AG08396 (cell line): ENCODE measurements at regions not wholly inside any gene's neighbourhood (a gene's known extent, or its start where the extent isn't known, plus 50 kb on each side); places are given as distances from the start of the nearest gene placed in this dataset.
A peak's percentile ranks its signal among the peaks of the same experiment; 100 is the strongest.
"Not testable (repeated sequence)": the region's sequence is repeated elsewhere in the genome, so short reads cannot be mapped to it uniquely, and the experiment has no call there.

Experiments used
- DNase-seq: peaks from one replicate; pipeline ENCODE4 v3.0.0; 2012; ENCODE audit warnings: low spot score, mixed read lengths

DNA sequence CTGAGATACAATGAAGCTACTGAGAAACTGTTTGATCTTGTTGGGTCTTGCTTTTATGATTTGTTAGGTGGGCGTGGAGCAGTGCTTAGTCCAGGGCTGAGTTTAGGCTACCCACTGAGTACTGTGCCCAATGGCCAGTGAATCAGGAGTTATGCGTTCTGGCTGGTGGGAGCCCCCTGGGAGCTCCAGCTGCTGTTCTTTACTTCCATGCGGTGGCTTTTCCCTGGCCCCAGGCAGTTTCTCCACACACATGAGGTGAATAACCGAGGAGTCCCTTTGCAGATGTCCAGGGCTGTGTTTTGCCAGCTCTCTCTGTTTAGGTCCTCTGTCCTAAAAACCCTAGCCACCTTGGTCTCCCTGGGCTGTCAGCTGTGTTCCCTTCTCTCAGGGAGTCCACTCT, 106.5 kb downstream of the KLF13 start:
- no peak for DNase-seq

DNA sequence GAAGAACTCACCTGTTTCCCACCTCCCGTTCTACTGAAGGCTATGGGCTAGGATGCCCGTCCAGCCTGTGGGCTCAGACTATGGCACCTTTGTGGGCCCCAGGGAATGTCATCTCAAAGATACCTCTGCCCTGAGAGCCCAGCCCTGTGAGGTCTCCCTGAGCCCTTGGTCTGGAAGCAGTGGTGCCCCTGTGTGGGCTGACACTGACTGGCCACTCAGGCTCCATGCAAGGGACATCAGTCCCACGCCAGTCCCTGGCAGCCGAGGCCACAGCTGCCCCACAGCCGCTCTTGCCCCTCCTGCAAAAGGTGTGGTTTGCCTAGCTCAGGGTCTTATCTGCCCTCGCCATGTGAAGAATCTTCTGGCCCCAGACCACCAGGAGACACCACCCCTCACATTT, 106.9 kb downstream of the KLF13 start:
- no peak for DNase-seq

DNA sequence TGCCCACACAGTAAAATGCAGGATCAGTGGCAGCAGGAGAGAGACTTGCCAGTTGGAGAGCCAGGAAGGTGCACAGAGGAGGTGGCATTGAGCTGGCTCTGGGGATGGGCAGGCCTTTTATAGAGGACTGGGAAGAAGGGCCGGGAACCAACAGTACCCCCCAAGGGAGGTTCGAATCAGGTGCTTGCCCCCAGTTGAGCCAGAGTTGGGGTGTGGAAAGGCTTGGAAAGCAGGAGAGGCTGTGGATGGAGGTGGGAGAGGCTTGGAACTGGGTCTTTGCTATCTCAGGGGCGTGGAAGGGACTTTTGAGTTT, 107.6 kb downstream of the KLF13 start:
- DNase-seq: no peak

DNA sequence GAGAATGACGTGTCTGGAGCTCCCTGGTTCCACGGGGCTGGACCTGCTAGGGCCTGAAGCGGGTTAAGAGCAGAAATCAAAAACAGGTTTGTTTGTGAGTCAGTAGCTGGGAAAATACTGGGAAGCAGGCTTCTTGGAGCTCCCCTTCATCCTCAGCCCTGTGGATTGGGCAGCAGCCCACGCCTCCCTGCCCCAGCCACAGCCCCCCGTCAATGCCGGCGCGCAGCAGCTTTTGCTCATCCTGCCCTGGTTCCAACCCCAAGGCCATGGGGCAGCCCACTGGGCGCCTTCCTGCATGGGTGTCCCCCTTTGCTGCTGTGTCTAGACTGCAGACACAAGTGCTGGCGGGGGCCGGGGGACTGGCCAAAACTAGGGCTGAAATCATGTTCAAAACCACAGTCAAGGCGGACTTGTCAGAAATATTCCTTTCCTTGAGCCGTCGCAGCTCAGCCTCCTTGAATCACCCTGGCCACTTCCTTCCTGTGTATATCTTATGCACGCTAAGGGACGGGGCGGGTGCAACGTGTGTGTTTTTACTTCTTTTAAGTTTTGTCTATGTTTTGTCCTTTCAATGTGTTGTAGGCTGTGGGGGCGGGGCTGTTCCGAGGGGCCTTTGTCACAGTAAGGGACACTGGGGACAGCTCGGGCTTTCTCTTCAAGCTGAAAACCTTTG, 108.1 kb downstream of the KLF13 start:
- peak; percentile 79 for DNase-seq

DNA sequence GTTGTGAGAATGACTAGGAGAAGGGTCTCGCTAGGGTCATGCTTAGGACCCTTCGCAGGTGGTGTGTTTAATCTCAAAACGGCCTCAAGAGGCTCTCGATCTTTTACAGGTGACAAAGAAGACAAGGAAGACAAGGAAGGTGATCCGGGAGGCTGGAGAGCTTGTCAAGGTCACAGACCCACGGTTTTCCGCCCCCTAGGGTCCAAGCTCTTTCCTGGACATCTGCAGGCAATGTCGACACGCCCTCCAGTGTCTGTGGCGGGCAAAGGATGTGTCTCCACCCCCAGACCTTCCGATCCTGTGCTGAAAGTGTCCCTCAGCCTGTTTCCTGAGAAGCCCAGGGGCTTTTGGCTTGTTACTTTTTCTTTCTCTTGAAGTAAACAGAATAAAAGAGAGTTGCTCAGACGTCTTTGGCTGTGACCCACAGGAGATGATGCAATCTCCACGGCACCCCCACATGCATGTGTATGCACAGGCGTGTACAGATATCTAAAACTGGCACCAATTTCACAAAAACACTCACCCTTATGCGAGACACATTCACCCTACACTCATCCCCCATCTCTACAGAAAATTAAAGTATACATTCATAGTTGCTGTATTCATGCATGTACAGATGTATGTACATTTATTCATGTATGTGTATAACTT, 108.8 kb downstream of the KLF13 start:
- peak; percentile 76 for DNase-seq

DNA sequence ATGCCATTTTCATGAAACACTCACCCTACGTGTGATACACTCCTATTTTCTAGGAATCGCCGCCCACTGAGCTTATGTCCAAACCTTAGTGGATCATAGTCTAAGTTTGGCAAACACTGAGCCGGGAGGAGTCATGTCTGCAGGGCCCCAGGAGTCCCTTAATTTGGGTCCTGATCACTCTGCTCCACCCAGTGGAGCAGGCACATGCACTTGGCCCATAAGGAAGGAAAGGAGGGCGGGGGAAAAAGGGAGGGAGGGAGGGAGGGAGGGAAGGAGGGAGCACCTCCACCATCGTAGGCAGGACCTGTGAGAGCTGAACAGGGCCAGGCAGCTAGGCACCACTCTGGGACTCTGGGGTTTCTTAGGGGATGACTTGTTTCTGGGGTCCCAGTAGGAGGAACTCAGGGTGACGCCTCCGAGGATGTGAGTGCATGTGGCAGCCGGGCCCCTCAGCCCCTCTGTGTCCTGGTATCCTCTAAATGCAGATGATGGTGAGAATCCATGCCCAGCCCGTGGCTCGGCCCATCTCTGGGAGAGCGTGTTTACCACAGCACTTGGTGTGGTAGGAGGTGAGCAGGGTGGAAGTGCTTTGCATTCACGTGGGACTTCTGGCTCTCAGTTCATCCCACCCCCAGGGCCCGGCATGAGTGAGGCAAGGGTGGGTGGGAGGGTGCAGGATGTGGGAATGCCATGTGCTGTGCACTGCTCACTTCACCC, 109.4 kb downstream of the KLF13 start:
- DNase-seq: no peak

DNA sequence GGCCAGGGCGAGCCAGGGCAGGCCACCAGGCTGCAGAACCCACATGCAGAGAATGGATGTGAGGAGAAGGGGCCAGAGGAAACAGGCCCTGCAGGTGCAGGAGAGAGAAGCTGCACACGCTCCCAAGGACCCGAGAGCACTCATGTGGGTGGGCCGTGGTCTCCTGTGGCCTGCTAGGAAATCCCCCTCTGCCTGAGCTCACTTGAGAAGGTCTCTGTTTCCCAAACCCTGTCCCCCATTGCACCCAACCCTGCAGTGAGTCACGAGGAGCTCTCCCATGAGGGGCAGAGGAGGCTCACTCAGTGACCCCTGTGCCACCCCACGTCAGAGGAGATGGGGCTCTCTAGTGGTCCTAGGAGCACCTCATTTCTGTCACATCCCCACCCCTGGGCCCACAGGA, 111.1 kb downstream of the KLF13 start:
- no peak for DNase-seq

DNA sequence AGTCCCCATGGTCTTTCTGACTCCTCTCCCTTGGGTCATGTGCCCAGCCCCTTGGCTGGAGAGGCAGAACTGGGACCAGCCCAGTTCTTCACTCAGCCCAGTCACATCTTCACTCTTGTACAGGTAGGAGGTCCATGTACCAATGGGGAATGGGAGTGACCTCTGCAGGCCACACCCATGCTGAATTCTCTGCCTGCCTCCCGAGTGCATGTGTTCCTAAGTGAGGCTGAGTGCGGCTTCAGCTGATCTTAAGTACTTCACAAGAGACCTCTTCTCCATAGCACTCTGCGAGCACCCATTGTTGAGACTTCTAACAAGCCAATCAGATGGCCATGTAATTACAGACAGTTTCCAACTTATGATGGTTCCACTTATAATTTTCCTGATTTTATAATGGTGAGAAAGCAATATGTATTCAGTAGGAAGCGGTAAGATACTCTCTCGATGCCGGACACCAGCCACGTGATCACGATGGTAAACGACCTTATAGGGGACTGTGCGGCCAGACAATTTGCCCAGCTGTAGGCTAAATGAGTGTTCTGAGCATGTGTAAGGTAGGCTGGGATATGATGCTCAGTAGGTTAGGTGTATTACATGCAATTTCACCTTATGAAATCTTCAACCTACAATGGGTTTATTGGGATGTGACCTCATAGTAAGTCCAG, 112.1 kb downstream of the KLF13 start:
- no peak for DNase-seq

DNA sequence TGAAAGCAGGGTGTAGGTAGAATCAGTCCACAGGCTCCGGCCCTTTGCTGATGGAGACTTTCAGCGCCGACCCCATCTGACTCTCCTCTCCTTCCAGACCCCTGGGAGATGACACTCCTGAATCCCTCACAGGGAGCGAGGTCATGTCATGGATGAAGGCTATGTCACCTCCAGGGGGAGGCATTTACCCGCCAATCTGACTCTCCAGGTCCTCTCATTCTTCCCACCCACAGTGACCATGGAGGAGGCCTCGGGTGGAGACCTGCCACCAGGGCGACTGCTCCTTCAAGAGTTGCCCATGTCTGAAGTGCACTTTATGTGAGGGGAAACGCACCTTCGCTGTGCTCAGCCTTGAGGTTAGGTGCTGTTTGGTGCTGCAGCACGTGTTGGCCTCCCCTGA, 112.7 kb downstream of the KLF13 start:
- no peak for DNase-seq

DNA sequence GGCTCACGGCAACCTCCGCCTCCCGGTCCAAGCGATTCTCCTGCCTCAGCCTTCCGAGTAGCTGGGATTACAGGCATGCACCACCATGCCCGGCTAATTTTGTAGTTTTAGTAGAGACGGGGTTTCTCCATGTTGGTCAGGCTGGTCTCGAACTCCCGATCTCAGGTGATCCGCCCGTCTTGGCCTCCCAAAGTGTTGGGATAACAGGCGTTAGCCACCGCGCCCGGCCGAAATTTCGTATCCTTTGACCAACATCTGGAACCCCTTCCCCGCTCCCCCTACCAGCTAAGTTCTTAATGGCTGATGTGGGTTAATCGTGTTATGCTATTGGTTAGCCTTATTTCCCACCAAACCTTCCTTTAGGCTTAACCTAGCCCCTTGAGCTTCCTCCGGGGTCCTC, 113.6 kb downstream of the KLF13 start:
- not testable (repeated sequence) for DNase-seq

DNA sequence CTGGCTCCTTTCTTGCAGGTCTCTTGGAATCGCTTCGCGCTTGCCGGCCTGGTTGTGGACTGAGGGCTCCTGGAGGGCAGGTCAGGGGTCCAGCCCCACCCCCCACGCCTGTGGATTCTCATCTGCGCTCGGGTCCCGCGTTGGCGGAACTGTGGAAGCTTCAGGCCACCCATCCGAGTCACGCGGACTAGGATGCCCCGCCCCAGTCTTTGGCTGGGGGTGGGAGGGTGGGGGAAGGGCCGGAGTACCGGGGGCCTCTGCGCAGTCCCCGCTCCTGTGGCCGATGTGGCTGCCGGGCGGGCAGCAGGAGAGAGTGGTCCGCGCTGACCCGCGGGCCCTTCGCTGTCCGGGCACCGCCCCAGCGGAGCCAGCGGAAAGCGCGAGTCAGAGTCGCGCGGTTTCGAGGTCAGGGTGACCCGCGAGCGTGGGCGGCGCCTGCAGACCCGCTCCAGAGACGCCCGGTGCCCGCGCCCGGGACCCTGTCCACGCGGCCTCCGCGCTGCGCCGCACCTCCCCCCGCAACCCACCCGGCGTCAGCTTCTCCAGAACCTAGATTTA, 114.2 kb downstream of the KLF13 start:
- DNase-seq: peak; percentile 59

DNA sequence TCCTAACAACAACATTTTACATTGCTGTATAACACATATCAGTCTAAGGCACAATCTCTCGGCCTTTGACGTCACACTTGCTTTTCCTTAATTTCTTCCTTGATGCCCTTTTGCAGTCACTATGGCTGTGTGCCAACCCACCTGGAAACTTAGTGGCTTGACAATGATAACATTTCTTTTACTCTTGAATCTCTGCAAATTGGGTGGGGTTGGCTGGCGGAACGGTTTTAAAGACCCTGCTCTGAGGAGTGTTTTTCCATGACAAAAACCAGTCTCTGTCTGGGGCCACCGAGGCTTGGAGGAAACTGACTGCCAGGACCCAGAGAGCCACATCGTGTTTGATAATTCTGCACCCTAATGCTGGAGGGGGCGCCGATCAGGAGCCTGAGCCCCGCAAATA, 115.6 kb downstream of the KLF13 start:
- DNase-seq: no peak

DNA sequence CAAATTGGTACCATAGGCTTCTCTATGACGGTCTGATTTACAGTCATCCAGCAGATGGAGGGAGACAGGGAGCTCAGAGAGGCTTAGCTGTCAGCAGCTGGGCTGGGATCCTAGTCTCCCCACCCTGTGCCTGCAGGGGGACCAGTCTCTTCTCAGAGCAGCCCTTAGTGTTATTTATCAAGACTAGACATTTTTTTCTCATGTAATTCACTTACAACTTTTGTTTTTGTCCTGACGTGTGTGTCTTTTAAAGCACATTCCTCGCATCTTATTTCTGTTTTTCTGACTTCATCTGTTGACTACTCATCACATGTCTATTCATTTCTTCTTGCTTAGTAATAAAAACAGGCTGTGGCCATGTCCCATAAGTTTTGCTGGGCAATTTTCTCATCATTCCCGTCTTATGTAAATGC, 116.1 kb downstream of the KLF13 start:
- peak; percentile 77 for DNase-seq

DNA sequence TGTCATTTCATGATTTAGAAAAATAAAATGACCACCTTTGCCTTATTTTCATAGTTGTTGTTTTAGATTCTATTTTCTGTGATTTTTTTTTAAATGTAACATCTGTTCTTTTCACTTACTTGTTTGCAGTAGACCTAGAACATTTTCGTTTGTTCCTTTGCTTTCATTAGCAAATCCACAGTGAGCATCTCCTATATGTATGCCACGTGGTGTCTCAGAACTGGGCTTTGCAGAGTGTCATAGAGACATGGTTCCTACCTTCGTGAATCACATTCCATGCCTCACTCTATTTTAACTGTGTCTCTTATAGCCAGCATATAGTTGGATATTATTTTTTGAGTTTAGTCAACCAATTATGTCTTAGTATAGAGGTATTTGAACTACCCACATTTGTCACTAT, 118.2 kb downstream of the KLF13 start:
- no peak for DNase-seq

DNA sequence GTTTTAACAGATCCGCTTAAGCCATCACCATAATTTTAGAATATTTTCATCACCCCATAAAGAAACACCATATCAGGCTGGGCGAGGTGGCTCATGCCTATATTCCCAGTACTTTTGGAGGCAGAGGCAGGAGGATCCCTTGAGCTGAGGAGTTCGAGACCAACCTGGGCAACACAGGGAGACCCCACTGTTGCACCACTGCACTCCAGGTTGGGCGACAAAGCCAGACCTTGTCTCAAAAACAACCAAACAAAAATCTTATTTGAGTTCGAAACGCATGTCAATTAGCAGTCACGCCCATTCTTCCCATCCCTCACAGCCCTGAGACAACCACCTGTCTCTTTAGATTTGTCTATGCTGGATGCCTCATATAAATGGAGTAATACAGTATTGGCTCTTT, 119.9 kb downstream of the KLF13 start:
- no peak for DNase-seq

DNA sequence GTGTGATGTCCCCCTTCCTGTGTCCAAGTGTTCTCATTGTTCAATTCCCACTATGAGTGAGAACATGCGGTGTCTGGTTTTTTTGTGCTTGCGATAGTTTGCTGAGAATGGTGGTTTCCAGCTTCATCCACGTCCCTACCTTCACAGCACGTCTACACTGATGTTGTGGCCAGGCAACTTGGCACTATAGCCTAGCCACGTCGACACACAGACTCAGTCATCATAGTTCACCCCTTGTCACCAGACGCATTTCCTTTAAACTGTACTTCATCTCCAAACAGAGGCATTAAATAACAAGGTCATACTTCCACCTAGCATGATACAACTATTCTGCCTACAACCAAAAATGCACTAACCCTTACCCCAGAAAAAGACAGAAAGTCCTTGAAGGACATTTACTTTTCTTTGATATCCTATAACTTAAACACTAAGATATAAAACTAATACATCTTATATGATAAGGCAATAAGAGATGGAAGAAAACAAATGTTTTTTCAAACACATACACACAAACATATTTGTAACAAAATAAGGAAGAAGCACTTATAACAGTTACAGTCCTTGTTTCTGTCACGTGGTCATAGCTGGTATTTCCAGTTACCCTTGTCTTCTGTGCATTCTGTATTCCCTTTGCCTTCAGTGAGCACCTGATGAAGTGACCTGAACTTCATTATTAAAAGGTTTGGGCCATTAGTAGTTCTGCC, 121.4 kb downstream of the KLF13 start:
- no peak for DNase-seq

DNA sequence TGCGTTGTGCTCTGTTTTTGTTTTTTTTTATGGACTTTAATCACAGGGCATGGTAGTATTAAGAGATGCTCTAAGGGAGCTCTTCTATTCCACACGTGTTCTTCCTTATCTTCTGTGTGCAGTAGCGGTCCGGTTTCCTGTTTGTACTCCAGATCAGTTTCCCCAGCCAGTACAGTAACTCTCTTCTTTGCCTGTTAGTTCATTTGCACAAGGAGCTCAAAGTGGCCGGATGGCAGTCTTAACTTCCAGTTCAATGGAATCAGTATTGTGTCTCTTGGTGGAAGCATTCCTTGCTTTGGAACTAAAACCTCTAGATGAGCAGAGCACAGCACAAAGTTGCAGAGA, 122.0 kb downstream of the KLF13 start:
- DNase-seq: no peak

DNA sequence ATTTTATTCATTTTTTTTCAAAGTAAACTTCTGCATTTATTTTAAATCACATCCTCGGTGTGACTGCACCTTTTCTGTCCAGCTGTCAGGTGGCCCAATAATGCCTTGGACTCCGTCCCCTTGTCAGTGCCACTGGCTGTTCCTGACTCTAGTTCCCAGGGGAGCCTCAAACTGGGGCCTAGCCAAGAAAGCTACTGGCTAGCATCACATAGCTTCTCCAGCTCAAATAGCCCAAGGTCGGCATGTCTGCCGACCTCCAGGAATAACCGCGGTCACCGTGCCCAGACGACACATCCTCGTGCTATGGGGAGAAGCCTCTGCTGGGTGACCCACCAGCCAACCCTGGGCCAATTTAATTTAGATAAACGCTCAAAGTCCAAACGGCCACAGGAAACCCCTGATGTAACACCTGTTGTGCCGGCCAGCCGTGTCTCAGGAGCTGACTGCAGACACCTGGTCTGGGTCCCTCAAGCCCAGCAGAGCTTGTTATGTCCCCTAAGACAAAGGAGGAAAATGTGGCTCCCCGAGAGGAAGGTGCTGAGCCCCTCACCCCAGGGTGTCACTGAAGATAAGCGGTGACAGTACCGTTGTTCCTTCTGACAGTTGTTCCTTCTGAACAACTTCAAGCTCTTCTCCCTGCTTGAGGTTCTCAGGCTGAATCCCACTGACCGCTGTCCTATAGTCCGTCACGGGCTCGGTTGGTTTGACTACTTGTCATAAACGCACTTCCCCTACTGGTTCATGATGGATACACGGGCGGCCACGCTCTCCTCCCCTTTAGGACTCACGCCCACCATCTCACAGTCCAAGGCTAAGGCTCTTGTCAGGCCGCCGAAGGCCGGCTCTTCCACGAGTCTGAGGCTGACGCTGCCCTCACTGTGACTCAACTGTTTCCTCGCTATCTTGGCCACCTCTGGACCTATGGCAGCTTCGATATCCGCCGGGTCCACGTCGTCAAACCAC, 126.2 kb downstream of the KLF13 start:
- no peak for DNase-seq

DNA sequence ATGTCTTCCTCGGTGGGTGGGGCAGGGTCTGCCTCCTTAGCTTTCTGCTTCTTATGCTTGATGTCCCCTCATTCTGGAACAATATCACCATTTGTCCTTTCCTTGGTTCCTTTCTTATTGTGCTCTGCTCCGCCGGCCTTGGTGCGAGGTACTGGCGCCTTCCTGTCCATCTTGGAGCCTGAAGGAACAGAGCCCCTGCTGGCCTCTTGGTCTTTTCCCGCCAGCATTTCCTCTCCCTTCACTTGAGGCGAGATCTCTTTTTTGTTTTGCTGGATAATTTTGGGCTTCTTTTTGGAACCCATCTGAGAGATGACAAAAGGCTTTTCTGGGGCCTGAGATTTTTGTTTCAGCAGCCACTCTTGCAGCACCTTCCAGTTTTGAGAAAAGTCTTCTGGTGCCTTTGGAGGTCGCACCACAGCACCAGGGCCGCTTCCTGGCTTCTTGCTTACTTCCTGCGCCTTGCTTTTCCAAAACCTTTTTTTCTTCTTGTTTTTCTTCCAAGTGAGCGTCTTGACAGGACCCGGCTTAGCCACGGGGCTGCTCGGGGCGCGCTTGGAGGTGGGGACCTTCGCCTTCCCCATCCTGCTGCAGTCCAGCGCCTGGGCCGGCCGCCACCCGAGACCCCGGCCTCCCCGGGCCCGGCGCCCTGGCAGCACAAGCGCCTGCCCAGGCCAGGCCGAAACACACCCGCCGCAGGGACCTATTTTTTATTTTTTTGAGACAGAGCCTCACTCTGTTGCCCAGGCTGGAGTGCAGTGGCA, 127.1 kb downstream of the KLF13 start:
- DNase-seq: no peak

DNA sequence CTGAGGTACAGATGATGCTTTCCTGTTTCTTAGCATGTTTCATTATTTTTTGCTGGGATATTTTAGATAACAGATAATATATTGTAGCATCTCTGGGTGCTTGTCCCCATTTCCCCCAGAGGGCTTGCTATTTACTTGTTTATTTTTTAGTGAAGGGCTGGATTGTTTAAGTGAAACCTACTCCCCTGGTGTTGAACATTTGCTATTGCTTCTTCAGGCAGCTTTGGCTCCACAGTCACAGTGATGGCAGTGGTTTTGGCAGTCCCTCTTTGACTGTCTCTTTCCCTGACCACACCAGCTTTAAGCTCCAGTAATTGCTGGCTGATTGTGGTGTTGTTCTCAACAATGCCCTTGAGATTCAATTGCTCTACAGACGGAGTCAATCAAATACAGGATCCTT, 128.9 kb downstream of the KLF13 start:
- no peak for DNase-seq
